ENCODE measurements at regions not wholly inside any gene's neighbourhood (a gene's known extent, or its start where the extent isn't known, plus 50 kb on each side); places are given as distances from the start of the nearest gene placed in this dataset.

DNA sequence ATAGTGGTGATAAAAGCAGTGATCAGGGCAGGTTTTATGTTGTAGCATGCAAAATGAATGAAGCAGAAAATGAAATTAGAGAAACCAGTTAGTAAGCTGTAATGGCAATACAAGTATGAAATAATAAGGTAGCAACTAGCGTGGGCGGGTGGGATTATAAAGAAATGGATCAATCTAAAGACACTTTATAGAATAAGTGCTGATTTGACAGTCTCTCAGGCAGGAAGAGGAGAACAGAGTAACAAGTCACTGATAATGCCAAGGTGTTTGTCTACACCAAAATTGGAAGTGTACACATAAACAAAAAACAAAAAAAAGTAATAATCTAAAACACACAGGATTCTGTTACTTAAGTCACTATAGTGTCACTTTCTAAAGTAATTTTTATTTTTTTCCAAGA is 51.0 kb upstream of the PCBP1 start:
- Histone ChIP-seq H3K4me1 (ENCODE audit: control insufficient read depth, insufficient read depth, low read length) (peaks cover 9% of the 10 kb centered on the region), H3K27ac (ENCODE audit: low read length) (no peak overlapping the region), H3K4me3 (ENCODE audit: low read length) (no peak overlapping the region), H3K27me3 (ENCODE audit: control insufficient read depth, insufficient read depth, low read length) (no peaks in the 10 kb centered on the region), H3K9me3 (replicated peaks; ENCODE audit: control insufficient read depth, low read depth, low read length) (no peaks in the 10 kb centered on the region), H3K36me3 (ENCODE audit: control insufficient read depth, insufficient read depth, low read length) (peaks cover 6% of the 10 kb centered on the region)
- DNase-seq = no peak
- no CpG with 5 or more reads among the region's 2 CpGs for WGBS (ENCODE audit: insufficient coverage)

DNA sequence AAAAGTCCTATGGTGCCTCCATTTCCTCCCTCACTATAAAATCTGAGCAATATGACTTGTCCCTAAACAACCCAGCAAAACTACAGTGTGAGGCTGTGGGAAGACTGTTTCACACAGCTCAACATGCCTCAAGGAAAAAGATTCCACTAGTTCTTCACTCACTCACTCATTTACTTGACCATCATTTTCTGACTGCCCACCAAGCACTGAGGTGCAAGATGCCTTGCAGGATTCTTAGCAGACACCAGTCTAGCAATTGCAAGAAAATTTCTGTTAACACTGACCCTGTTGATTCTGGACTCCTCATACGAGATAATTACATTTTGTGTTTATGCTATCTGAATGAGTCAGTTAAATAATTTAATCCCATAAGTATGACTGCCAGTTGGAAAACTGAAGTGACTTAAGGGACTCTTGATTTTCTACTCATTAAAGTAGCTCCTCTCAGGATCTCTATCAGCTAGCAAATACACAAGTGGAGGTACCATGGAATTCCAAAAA is 51.9 kb upstream of the PCBP1 start:
- WGBS (ENCODE audit: insufficient coverage) = no CpG with 5 or more reads among the region's 1 CpG
- peaks cover 6% of the 10 kb centered on the region for H3K36me3 ChIP-seq (ENCODE audit: control insufficient read depth, insufficient read depth, low read length)
- H3K9me3 ChIP-seq (replicated peaks; ENCODE audit: control insufficient read depth, low read depth, low read length) = no peaks in the 10 kb centered on the region
- DNase-seq = no peak
- H3K4me1 ChIP-seq (ENCODE audit: control insufficient read depth, insufficient read depth, low read length) = peaks cover 9% of the 10 kb centered on the region
- H3K27me3 ChIP-seq (ENCODE audit: control insufficient read depth, insufficient read depth, low read length) = no peaks in the 10 kb centered on the region
- no peak overlapping the region for H3K4me3 ChIP-seq (ENCODE audit: low read length)
- peak overlapping the region; percentile 1 for H3K27ac ChIP-seq (ENCODE audit: low read length)

DNA sequence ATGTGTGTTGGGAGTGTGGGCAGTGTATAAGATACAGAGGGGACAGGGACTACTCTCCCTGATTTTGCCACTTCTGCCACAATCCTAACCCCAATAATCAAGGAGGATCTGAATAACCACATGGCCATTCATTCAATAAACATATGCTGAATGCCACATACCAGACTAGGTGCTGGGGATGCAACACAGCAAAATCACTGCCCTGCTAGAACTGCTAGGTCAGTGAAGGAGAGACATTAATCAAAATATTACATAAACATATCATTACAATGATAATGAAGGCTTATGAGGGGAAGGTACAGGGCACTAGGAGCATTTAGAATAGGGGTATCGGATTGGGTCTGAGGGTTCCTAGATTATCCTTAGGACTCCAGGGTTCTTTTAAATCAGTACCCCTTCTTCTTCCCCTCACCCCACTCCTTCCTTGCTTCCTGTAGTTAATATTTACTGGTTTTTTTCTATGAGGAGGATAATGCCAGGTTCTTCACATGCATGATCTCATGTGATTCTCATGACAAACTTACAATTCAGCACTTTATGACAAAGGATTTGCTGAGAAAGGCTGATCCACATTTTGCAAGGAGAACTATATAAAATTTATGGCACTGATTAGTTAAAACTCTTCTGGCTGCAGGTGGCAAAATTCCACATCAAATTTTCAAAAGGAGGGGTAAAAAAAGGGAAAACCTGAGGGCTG is 56.4 kb upstream of the PCBP1 start:
- H3K4me3 ChIP-seq (ENCODE audit: low read length) = no peak overlapping the region
- WGBS (ENCODE audit: insufficient coverage) = no CpG with 5 or more reads among the region's 1 CpG
- no peaks in the 10 kb centered on the region for H3K27me3 ChIP-seq (ENCODE audit: control insufficient read depth, insufficient read depth, low read length)
- peak overlapping the region; percentile 93 for H3K27ac ChIP-seq (ENCODE audit: low read length)
- H3K36me3 ChIP-seq (ENCODE audit: control insufficient read depth, insufficient read depth, low read length) = peaks cover 6% of the 10 kb centered on the region
- H3K9me3 ChIP-seq (replicated peaks; ENCODE audit: control insufficient read depth, low read depth, low read length) = no peaks in the 10 kb centered on the region
- peaks cover 17% of the 10 kb centered on the region for H3K4me1 ChIP-seq (ENCODE audit: control insufficient read depth, insufficient read depth, low read length)
- no peak for DNase-seq

DNA sequence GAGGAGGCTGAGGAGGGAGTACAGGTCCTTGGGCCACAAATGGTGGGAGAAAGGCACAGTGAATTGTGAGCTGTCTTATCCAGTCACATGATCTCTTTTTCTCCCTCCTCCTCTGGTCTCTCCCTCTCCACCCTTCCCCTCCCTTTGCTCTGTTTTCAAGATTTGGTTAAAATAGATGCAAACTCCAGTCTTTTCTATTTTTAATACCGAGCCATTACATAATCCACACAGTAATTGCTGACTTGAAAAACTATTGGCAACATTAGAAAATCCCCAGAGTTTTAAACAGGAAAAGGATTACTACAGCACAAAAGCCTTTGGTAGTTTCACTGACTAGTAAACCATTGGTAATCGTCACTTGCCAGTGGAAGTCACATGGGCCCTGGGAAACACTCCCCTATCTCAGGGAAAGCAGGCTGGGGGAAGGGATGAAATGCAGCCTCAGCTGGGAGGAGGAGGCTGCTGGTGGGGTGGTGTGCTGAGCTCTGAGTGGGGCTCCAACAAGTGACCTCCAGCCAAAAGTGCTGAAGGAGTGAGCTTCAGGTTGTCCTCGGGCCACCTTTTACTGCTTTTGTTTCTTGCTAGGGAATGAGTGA is 57.4 kb upstream of the PCBP1 start:
- Histone ChIP-seq H3K36me3 (ENCODE audit: control insufficient read depth, insufficient read depth, low read length) (peaks cover 5% of the 10 kb centered on the region), H3K9me3 (replicated peaks; ENCODE audit: control insufficient read depth, low read depth, low read length) (no peaks in the 10 kb centered on the region), H3K27ac (ENCODE audit: low read length) (peak overlapping the region; percentile 93), H3K4me3 (ENCODE audit: low read length) (no peak overlapping the region), H3K4me1 (ENCODE audit: control insufficient read depth, insufficient read depth, low read length) (peaks cover 12% of the 10 kb centered on the region), H3K27me3 (ENCODE audit: control insufficient read depth, insufficient read depth, low read length) (no peaks in the 10 kb centered on the region)
- peak; percentile 97 for DNase-seq
- WGBS (ENCODE audit: insufficient coverage) = no CpG with 5 or more reads among the region's 3 CpGs

DNA sequence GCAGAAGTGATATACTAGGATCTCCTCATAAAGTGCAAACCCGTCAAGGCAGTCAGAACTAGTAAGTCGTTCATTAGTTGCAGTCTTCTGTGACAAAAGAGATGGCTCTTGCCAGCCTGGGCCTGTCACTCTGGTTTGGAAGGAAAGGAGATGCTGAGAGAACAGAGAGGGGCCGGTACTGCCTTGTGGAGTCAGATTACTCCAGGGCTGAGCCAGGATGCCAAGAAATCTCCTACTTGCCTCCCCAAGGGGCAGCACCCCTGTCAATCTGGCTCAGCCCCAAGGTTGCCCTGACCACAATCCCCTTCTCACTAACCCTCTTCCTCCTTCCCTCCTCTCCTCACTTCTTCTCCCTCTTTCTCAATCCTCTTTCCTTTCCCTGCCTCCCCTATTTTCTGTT is 62.9 kb upstream of the ASPRV1 start:
- Histone ChIP-seq H3K36me3 (ENCODE audit: control insufficient read depth, insufficient read depth, low read length) (peaks cover 4% of the 10 kb centered on the region), H3K9me3 (replicated peaks; ENCODE audit: control insufficient read depth, low read depth, low read length) (no peaks in the 10 kb centered on the region), H3K4me3 (ENCODE audit: low read length) (no peak overlapping the region), H3K27ac (ENCODE audit: low read length) (no peak overlapping the region), H3K27me3 (ENCODE audit: control insufficient read depth, insufficient read depth, low read length) (no peaks in the 10 kb centered on the region), H3K4me1 (ENCODE audit: control insufficient read depth, insufficient read depth, low read length) (no peaks in the 10 kb centered on the region)
- DNase-seq = no peak
- 71% methylated on average over 2 of the region's 3 CpGs for WGBS (ENCODE audit: insufficient coverage)

DNA sequence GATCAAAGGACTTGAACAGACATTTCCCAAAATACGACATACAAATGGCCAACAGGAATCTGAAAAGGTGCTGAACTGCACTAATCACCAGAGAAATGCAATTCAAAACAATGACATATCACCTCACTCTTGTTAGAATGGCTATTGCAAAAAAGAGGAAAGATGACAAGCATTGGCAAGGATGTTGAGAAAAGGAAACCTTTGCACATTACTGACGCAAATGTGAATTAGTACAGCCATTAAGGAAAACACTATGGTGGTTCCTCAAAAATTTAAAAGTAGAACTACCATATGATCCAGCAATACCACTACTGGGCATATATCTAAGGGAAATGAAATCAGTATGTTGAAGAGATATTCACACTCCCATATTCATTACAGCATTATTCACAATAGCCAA is 57.7 kb upstream of the ASPRV1 start:
- H3K27ac ChIP-seq (ENCODE audit: low read length) = no peak overlapping the region

DNA sequence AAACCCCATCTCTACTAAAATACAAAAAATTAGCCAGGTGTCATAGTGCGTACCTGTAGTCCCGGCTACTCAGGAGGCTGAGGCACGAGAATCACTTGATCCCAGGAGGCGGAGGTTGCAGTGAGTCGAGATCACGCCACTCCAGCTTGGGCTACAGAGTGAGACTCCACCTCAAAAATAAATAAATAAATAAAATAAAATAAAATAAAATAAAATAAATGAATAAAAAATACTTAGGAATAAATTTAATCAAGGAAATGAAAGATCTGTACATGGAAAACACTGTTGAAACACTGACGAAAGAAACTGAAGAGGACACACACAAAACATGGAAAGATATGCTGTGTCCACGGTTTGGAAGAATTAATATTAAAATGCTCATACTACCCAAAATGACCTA is 56.5 kb upstream of the ASPRV1 start:
- H3K4me1 ChIP-seq (ENCODE audit: control insufficient read depth, insufficient read depth, low read length) = no peaks in the 10 kb centered on the region
- no peaks in the 10 kb centered on the region for H3K27me3 ChIP-seq (ENCODE audit: control insufficient read depth, insufficient read depth, low read length)
- no peak overlapping the region for H3K4me3 ChIP-seq (ENCODE audit: low read length)
- peaks cover 7% of the 10 kb centered on the region for H3K9me3 ChIP-seq (replicated peaks; ENCODE audit: control insufficient read depth, low read depth, low read length)
- peaks cover 3% of the 10 kb centered on the region for H3K36me3 ChIP-seq (ENCODE audit: control insufficient read depth, insufficient read depth, low read length)
- DNase-seq = no peak
- no CpG with 5 or more reads among the region's 8 CpGs for WGBS (ENCODE audit: insufficient coverage)
- no peak overlapping the region for H3K27ac ChIP-seq (ENCODE audit: low read length)

More for the DNA sequence above, 57.7 kb upstream of the ASPRV1 start:
- Histone ChIP-seq H3K4me1 (ENCODE audit: control insufficient read depth, insufficient read depth, low read length) (no peaks in the 10 kb centered on the region), H3K4me3 (ENCODE audit: low read length) (no peak overlapping the region), H3K9me3 (replicated peaks; ENCODE audit: control insufficient read depth, low read depth, low read length) (peaks cover 7% of the 10 kb centered on the region), H3K36me3 (ENCODE audit: control insufficient read depth, insufficient read depth, low read length) (peaks cover 7% of the 10 kb centered on the region), H3K27me3 (ENCODE audit: control insufficient read depth, insufficient read depth, low read length) (no peaks in the 10 kb centered on the region)
- peak; percentile 25 for DNase-seq
- no CpG with 5 or more reads among the region's 2 CpGs for WGBS (ENCODE audit: insufficient coverage)

DNA sequence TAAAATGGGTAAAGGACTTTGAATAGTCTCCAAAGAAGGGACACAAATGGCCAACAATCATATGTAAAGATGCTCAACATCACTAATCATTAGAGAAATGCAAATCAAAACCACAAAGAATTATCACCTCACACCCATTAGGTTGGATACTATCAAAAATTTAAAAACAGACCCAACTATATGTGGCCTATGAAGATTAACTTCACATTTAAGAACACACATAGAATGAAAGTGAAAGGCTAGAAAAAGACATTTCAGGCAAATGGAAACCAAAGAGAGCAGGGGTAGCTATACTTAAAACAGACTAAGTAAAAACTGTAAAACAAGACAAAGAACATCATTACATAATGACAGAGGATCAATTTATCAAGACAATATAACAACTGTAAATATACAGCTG is 53.5 kb upstream of the ASPRV1 start:
- Histone ChIP-seq H3K4me1 (ENCODE audit: control insufficient read depth, insufficient read depth, low read length) (no peaks in the 10 kb centered on the region), H3K9me3 (replicated peaks; ENCODE audit: control insufficient read depth, low read depth, low read length) (peaks cover 7% of the 10 kb centered on the region), H3K27ac (ENCODE audit: low read length) (no peak overlapping the region), H3K4me3 (ENCODE audit: low read length) (no peak overlapping the region), H3K36me3 (ENCODE audit: control insufficient read depth, insufficient read depth, low read length) (peaks cover 3% of the 10 kb centered on the region), H3K27me3 (ENCODE audit: control insufficient read depth, insufficient read depth, low read length) (no peaks in the 10 kb centered on the region)
- DNase-seq = no peak

DNA sequence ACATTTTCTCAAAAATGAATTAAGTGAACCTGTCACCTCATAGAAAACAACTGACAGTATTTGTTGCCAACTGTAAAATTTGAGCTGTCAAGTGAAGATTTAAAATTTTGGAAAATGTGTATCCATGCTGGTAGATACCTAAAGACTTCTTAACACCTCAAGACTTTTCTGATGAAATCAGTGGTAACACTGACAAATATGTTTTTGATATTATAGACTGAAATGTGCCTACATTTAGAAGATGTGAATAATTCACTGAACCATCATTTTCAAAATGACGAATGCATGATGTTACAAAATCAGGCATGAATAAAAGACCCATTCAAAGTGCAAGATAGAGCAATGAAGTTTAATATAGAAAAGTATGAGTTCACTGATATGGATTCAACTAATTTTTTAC is 51.5 kb upstream of the ASPRV1 start:
- Histone ChIP-seq H3K27me3 (ENCODE audit: control insufficient read depth, insufficient read depth, low read length) (no peaks in the 10 kb centered on the region), H3K4me1 (ENCODE audit: control insufficient read depth, insufficient read depth, low read length) (no peaks in the 10 kb centered on the region), H3K27ac (ENCODE audit: low read length) (no peak overlapping the region), H3K4me3 (ENCODE audit: low read length) (no peak overlapping the region), H3K36me3 (ENCODE audit: control insufficient read depth, insufficient read depth, low read length) (peaks cover 3% of the 10 kb centered on the region), H3K9me3 (replicated peaks; ENCODE audit: control insufficient read depth, low read depth, low read length) (no peaks in the 10 kb centered on the region)
- no peak for DNase-seq
- no CpG with 5 or more reads among the region's 1 CpG for WGBS (ENCODE audit: insufficient coverage)

DNA sequence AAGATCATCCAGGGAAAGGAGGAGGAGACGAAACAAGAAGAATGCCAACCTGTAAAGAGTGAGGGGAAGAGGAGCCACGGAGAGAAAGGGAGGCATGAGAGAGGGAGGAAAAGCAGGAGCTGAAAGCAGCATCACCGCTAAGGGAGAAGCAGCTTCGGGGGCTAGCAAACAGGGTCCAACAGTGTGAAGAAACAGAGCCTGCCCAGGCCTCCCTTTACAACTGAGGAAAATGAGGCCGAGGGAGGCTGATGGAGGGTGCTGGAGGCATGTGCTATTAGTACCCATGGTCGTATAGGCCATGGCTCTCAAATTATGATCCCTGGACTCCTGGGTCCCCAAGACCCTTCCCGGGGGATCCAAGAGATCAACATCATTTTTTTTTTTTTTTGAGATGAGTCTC is 50.4 kb upstream of the ASPRV1 start:
- no peak for DNase-seq
- Histone ChIP-seq H3K27me3 (ENCODE audit: control insufficient read depth, insufficient read depth, low read length) (no peaks in the 10 kb centered on the region), H3K4me3 (ENCODE audit: low read length) (no peak overlapping the region), H3K27ac (ENCODE audit: low read length) (no peak overlapping the region), H3K4me1 (ENCODE audit: control insufficient read depth, insufficient read depth, low read length) (no peaks in the 10 kb centered on the region), H3K9me3 (replicated peaks; ENCODE audit: control insufficient read depth, low read depth, low read length) (no peaks in the 10 kb centered on the region), H3K36me3 (ENCODE audit: control insufficient read depth, insufficient read depth, low read length) (peaks cover 3% of the 10 kb centered on the region)
- WGBS (ENCODE audit: insufficient coverage) = 78% methylated on average over 5 of the region's 7 CpGs

Measured in muscle of leg (tissue), 3 donors.